Stimulated activated CD4-positive, alpha-beta T cell treated with anti-CD3 and anti-CD28 coated beads, Interleukin-4, amount 100 ng/mL, for 1 hour (primary cell): ENCODE measurements at regions not wholly inside any gene's neighbourhood (a gene's known extent, or its start where the extent isn't known, plus 50 kb on each side); places are given as distances from the start of the nearest gene placed in this dataset.

Experiments
- DNase-seq: peaks from one replicate; pipeline ENCODE4 v3.0.0-alpha.2; 2020

- DNase-seq, result no peak
Observed at GRCh38 chr20:6886065-6886729, 118.7 kb downstream of the BMP2 start.

GRCh38 chr20:6887966-6888365 lies 120.5 kb downstream of the BMP2 start:
- no peak for DNase-seq

DNA sequence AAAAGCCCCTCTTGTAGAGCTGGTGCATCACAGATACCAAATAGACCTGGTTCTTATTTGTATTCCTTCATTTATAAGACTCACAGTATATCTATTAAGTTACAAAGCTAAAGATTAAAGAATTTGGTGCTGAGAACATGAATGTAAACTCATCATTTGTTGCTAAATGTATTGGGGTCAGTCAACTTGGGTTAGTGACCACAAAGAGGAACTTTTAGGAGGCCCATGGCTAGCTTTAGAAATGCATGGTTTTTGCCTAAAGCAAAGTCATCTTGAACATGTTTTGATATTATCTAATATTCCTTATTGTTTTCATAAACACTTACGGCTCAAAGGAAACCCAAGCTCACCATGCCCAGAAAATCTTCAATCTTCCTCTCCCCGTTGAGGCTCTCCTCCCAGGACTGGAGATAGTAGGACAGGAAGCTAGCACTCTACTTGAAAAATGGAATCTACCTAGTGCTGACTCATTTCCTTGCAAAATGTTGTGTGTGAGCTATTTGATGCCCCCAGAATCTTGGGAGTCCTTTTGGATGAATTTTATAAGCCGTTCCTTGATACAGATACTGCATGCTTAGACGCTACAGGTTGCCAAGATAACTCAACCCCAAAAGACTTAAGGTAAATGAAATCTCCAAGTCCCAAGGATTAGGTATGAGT lies 121.4 kb downstream of the BMP2 start:
- no peak for DNase-seq

GRCh38 chr20:6892724-6893123 lies 125.2 kb downstream of the BMP2 start:
- no peak for DNase-seq

DNA sequence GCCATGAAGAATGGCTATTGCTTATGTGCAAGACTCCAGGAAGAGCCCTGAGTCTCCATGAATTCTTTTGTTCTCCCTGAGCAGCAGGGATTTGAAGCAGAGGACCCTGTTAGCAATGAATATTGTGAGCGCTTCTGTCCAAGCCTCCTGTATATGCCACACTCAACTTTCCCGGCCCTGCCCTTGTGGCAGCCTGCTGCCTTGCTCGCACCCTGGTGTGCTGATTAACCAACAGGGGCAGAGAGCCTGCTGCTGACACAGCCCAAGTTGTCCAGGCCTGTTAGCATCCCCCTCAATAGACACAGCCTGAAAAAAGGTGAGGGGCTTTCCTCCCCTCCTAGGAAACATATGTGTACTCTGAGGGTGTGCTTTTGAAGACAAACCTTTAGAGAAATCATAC lies 131.4 kb downstream of the BMP2 start:
- DNase-seq, result no peak

GRCh38 chr20:6906871-6907270 lies 139.4 kb downstream of the BMP2 start:
- no peak for DNase-seq

GRCh38 chr20:6908673-6909072 lies 141.2 kb downstream of the BMP2 start:
- no peak for DNase-seq

- DNase-seq, result no peak
Observed at GRCh38 chr20:6909608-6910007, 142.1 kb downstream of the BMP2 start.

DNA sequence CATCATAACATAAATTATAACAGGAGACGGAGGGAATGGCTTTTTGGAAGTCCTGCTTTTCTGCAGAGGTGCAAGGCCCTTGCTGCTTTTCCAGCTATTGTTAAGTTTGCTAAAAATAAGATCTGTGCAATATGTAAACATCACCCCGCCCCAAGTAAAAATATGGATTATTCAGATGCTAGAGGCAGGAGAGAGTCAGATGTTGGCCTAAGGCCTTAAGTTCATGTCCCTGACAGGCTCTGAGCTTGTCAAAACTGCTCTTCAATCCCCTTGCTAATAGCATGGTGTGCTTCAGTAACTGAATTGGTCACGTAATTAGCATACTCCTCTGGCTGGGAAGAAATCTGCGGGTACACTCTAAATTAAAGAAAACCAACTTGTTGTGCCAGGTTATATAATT lies 147.5 kb downstream of the BMP2 start:
- no peak for DNase-seq

DNA sequence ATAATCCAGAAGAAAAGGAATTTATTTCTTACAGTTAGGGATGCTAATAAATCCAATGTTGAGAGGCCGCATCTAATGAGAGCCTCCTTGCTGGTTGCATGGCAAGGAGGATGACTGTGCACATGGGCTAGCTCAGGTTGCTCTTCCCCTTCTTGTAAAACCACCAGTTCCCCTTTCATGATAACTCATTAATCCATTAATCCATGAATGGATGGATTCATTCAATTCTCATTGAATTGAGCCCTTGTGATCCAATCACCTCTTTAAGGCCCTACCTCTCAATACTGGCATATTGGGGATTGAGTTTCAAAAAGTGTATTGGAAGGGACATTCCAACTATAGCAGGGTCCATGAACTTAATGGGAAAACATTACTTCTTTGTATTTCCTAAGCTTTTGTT lies 149.5 kb downstream of the BMP2 start:
- DNase-seq, result no peak

- DNase-seq, result no peak
Observed at GRCh38 chr20:6919792-6920468, 152.4 kb downstream of the BMP2 start.

DNA sequence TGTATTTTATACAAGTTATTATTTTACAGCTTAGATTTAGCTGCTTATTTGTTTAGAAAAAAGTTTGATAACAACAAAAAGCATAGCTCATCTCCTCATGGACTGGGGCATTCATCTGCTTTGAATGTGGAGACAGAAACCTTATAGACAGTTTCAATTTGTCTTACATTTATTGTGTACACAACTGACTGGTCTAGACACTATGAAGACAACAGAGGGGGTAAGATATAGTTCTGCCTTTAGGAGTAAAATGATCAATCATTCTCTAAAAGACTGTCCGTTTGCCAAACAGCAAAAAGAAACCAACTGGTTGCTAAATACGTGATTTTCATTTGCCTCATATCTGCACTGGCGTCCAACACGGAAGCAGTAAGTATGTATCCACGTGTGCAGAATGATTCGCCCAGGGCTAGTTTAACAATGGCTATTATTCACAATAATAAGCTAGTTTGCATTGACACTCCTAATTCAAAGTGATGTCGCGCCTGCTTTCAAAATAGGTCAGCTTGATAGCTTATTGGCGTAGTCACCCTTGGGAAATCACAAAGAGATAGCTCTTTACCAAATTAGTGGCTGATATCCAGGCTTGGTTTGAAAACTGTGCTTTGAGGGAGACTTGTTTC lies 153.6 kb downstream of the BMP2 start:
- DNase-seq, result no peak

DNA sequence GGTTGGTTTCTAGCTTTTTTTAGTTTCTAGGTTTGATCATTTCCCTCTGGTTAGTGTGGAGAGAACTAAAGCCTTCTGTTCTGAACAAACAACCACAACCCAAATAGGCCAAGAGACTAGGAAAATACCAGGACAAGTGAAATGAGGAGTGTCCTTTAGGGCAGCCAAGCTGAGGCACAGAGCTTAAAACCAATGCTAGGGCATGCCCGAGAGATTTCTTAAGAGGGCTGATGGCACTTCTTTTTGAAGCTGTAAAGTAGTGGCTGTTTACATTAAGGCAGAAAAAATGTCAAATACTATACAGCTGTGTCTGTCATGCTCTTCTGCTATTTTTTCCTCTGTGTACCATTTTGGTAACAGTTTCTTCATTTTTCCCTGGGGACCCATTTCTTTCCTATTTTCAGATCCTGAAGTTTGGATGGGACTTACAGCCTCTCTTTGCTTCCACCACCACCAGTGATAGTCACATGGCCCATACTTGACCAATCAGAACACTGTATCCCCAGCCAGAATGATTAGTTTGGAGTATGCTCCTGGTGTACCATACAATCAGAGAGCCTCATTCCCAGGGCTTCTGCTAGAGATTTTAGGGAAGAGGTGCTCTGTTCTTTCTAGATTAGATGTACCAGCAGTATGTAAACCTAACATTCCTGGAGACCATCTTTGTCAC lies 154.4 kb downstream of the BMP2 start:
- DNase-seq, result no peak

DNA sequence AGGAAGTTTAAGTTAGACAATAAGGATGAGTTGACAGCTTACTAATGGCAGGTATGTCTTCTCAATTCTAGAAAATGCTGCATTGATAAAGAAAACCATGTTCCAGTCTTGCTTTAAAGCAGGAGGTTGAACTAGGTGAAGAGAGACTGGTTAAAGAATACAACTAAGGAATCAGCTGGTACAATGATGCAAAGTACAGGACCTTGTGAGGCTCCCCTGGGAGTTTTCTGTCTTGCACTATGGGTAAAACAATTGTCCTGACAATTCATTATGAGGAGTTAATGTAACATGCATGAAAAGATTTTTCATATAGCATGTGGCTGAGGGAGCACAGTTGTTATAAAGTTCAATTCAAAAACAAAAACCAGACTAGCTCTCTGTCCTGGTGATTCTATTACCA lies 157.2 kb downstream of the BMP2 start:
- DNase-seq, result no peak

- no peak for DNase-seq
Observed at GRCh38 chr20:6925744-6926278, 158.3 kb downstream of the BMP2 start.

DNA sequence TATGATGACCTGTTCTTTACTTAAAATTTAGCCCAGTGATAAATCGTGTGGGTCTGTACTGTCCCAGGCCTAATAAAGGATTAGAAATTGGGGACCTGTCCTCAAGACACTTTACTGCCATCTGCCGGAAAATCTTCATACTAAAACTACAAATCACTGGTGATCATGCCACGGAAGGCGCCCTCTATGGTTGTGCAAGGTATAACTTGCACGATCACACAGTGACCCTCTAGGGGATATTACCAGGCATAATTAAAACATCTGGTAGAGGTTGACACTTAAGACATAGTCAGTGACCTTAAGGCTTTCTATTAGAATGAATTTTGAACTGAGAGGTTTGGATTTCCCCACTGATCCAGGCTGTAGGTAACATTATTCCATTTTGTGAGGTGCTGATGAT lies 172.6 kb downstream of the BMP2 start:
- DNase-seq, result no peak

GRCh38 chr20:6940876-6941275 lies 173.4 kb downstream of the BMP2 start:
- no peak for DNase-seq

- DNase-seq, result no peak
Observed at GRCh38 chr20:6941571-6941970, 174.1 kb downstream of the BMP2 start.

DNA sequence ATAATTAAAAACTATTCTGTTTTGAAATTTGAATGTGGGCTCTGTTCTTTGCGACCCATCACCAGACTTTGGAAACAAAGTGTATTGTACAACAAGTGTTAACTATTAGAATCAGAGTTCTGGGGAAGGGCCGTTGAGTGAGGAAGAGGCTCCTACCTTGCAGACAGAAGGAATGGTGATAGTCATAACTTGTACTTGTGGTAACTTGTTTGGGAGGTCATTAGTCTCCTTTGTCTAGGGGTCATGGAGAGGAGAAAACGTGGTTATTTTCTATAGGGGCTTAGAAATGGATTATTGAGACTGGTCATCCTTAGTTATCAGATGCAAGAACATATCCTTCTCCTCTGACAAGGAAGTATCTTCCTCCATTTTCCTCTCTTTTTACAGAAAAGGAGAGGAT lies 174.8 kb downstream of the BMP2 start:
- DNase-seq, result no peak

DNA sequence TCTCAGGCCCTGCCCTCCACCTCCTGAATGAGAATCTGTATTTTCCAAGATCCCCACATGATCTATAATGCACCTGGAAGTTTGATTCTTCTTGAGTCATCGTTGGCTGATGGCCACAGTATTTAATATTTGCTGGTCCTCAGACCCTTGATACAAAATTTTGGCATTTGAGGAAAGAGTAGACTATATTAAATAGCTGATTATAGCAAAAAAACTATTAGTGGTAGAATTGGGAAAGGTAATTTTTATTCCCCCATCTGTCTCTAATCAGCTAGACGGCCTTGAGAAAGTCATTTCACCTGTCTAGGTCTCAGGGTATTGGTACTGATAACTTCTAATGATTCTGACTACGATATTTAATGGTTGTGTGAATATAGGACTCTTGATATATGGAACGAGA lies 176.8 kb downstream of the BMP2 start:
- no peak for DNase-seq

DNA sequence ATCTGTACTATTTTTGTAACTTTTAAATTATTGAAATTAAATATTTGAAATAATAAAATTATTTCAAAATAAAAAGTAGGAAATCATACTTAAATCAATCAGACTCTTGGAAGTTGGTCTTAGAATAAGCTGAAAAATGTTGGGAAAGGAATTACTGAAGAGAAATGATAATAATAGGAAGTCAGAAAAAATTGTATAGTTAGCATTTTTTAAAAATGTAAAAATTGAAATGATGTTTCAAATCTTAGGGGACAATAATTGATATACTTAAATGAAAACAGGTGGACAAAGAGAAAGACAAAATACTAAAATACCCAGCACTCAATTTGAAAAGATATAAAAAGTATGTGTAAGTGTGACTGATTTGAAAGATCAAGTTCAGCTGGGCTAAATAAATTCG lies 186.1 kb downstream of the BMP2 start:
- no peak for DNase-seq

DNA sequence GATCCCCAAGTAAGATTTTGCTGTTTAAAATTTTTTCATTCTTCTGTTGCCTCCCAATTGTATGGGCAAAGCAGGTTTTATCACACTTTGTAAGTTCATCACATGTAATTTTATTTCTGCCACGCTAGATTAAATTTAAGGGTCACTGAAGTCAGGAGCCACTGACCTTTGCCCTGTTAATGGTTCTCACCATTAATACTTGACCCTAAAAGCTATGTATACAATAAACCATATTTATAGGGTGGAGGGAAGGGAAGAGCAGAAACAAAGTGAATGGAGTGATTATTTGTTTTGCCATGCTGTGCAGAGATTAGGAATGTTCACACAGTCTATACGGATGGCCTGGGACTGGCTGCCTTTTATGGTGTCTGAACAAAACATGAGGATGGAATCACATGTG lies 186.7 kb downstream of the BMP2 start:
- no peak for DNase-seq

- no peak for DNase-seq
Observed at GRCh38 chr20:6956056-6956455, 188.6 kb downstream of the BMP2 start.
